ENCODE measurements at regions not wholly inside any gene's neighbourhood (a gene's known extent, or its start where the extent isn't known, plus 50 kb on each side); places are given as distances from the start of the nearest gene placed in this dataset.

- DNase-seq = no peak
These were observed 643.5 kb upstream of the KLF4 start for GRCh38 chr9:108133101-108133500.

GRCh38 chr9:108130905-108131304 lies 641.3 kb upstream of the KLF4 start:
- DNase-seq = no peak

- DNase-seq = no peak
These were observed 636.1 kb upstream of the KLF4 start for GRCh38 chr9:108125625-108126024.

- DNase-seq = no peak
These were observed 630.1 kb upstream of the KLF4 start for GRCh38 chr9:108119530-108120113.

GRCh38 chr9:108117795-108118194 lies 628.2 kb upstream of the KLF4 start:
- DNase-seq = no peak

GRCh38 chr9:108117306-108117705 lies 627.7 kb upstream of the KLF4 start:
- DNase-seq = no peak

- no peak for DNase-seq
These were observed 624.0 kb upstream of the KLF4 start for GRCh38 chr9:108113596-108113995.

GRCh38 chr9:108109927-108110690 lies 620.5 kb upstream of the KLF4 start:
- no peak for DNase-seq

GRCh38 chr9:108108852-108109448 lies 619.4 kb upstream of the KLF4 start:
- no peak for DNase-seq

GRCh38 chr9:108108280-108108851 lies 618.8 kb upstream of the KLF4 start:
- no peak for DNase-seq

GRCh38 chr9:108105885-108106284 lies 616.3 kb upstream of the KLF4 start:
- DNase-seq = no peak

GRCh38 chr9:108104991-108105390 lies 615.4 kb upstream of the KLF4 start:
- DNase-seq = no peak

- no peak for DNase-seq
These were observed 613.6 kb upstream of the KLF4 start for GRCh38 chr9:108103046-108103693.

- DNase-seq = no peak
These were observed 611.8 kb upstream of the KLF4 start for GRCh38 chr9:108101410-108101809.

GRCh38 chr9:108100571-108100970 lies 611.0 kb upstream of the KLF4 start:
- no peak for DNase-seq

GRCh38 chr9:108099854-108100253 lies 610.3 kb upstream of the KLF4 start:
- no peak for DNase-seq

GRCh38 chr9:108095496-108095895 lies 605.9 kb upstream of the KLF4 start:
- DNase-seq = no peak

- no peak for DNase-seq
These were observed 605.1 kb upstream of the KLF4 start for GRCh38 chr9:108094676-108094993.

GRCh38 chr9:108093773-108094675 lies 604.5 kb upstream of the KLF4 start:
- no peak for DNase-seq

GRCh38 chr9:108088916-108089315 lies 599.3 kb upstream of the KLF4 start:
- no peak for DNase-seq

GRCh38 chr9:108087781-108088180 lies 598.2 kb upstream of the KLF4 start:
- DNase-seq = no peak

GRCh38 chr9:108086624-108087023 lies 597.1 kb upstream of the KLF4 start:
- no peak for DNase-seq

- DNase-seq = no peak
These were observed 595.7 kb upstream of the KLF4 start for GRCh38 chr9:108085294-108085693.

All from cerebellar nuclear complex (tissue), 1 donor.